ENCODE measurements at regions not wholly inside any gene's neighbourhood (a gene's known extent, or its start where the extent isn't known, plus 50 kb on each side); places are given as distances from the start of the nearest gene placed in this dataset.

GRCh38 chr2:11032396-11032795 is 120.7 kb downstream of the KCNF1 start:
- Histone ChIP-seq H3K4me3 (ENCODE audit: severe bottlenecking) (no peak overlapping the region), H3K36me3 (ENCODE audit: low read depth) (no peaks in the 10 kb centered on the region), H3K4me1 (ENCODE audit: insufficient read depth, poor library complexity, severe bottlenecking) (no peaks in the 10 kb centered on the region), H3K27ac (ENCODE audit: poor library complexity, severe bottlenecking) (no peak overlapping the region), H3K9me3 (ENCODE audit: severe bottlenecking) (no peaks in the 10 kb centered on the region), H3K27me3 (ENCODE audit: insufficient read depth, poor library complexity, severe bottlenecking) (peaks cover 16% of the 10 kb centered on the region)
- DNase-seq (ENCODE audit: low spot score) (no peak), ATAC-seq (ENCODE audit: low read depth) (no peak)
- TF ChIP-seq CTCF (IDR thresholded peaks at IDR 0.05; ENCODE audit: poor library complexity, severe bottlenecking): no peak

GRCh38 chr2:11033114-11033513 is 121.4 kb downstream of the KCNF1 start:
- H3K4me1 ChIP-seq (ENCODE audit: insufficient read depth, poor library complexity, severe bottlenecking): no peaks in the 10 kb centered on the region
- ATAC-seq (ENCODE audit: low read depth): no peak
- DNase-seq (ENCODE audit: low spot score): no peak
- H3K27me3 ChIP-seq (ENCODE audit: insufficient read depth, poor library complexity, severe bottlenecking): peaks cover 16% of the 10 kb centered on the region
- H3K9me3 ChIP-seq (ENCODE audit: severe bottlenecking): peaks cover 1% of the 10 kb centered on the region
- no peak overlapping the region for H3K27ac ChIP-seq (ENCODE audit: poor library complexity, severe bottlenecking)
- no peak for TF ChIP-seq CTCF (IDR thresholded peaks at IDR 0.05; ENCODE audit: poor library complexity, severe bottlenecking)
- no peak overlapping the region for H3K4me3 ChIP-seq (ENCODE audit: severe bottlenecking)
- H3K36me3 ChIP-seq (ENCODE audit: low read depth): no peaks in the 10 kb centered on the region

GRCh38 chr2:11038641-11039040 is 116.6 kb upstream of the SLC66A3 start:
- H3K4me1 ChIP-seq (ENCODE audit: insufficient read depth, poor library complexity, severe bottlenecking): no peaks in the 10 kb centered on the region
- ATAC-seq (ENCODE audit: low read depth) (no peak), DNase-seq (ENCODE audit: low spot score) (no peak)
- H3K9me3 ChIP-seq (ENCODE audit: severe bottlenecking): peaks cover 12% of the 10 kb centered on the region
- no peak overlapping the region for H3K4me3 ChIP-seq (ENCODE audit: severe bottlenecking)
- H3K27ac ChIP-seq (ENCODE audit: poor library complexity, severe bottlenecking): no peak overlapping the region
- H3K36me3 ChIP-seq (ENCODE audit: low read depth): no peaks in the 10 kb centered on the region
- H3K27me3 ChIP-seq (ENCODE audit: insufficient read depth, poor library complexity, severe bottlenecking): no peaks in the 10 kb centered on the region
- no peak for TF ChIP-seq CTCF (IDR thresholded peaks at IDR 0.05; ENCODE audit: poor library complexity, severe bottlenecking)

- Histone ChIP-seq H3K27ac (ENCODE audit: poor library complexity, severe bottlenecking) (no peak overlapping the region), H3K4me1 (ENCODE audit: insufficient read depth, poor library complexity, severe bottlenecking) (no peaks in the 10 kb centered on the region), H3K27me3 (ENCODE audit: insufficient read depth, poor library complexity, severe bottlenecking) (no peaks in the 10 kb centered on the region), H3K36me3 (ENCODE audit: low read depth) (no peaks in the 10 kb centered on the region), H3K9me3 (ENCODE audit: severe bottlenecking) (peaks cover 12% of the 10 kb centered on the region), H3K4me3 (ENCODE audit: severe bottlenecking) (no peak overlapping the region)
- ATAC-seq (ENCODE audit: low read depth) (no peak), DNase-seq (ENCODE audit: low spot score) (no peak)
- TF ChIP-seq CTCF (IDR thresholded peaks at IDR 0.05; ENCODE audit: poor library complexity, severe bottlenecking): no peak
These were observed 114.3 kb upstream of the SLC66A3 start for GRCh38 chr2:11040992-11041391.

GRCh38 chr2:11042841-11043240 is 112.4 kb upstream of the SLC66A3 start:
- Histone ChIP-seq H3K36me3 (ENCODE audit: low read depth) (no peaks in the 10 kb centered on the region), H3K27ac (ENCODE audit: poor library complexity, severe bottlenecking) (no peak overlapping the region), H3K4me1 (ENCODE audit: insufficient read depth, poor library complexity, severe bottlenecking) (no peaks in the 10 kb centered on the region), H3K4me3 (ENCODE audit: severe bottlenecking) (no peak overlapping the region), H3K9me3 (ENCODE audit: severe bottlenecking) (peaks cover 12% of the 10 kb centered on the region), H3K27me3 (ENCODE audit: insufficient read depth, poor library complexity, severe bottlenecking) (no peaks in the 10 kb centered on the region)
- DNase-seq (ENCODE audit: low spot score): no peak
- no peak for TF ChIP-seq CTCF (IDR thresholded peaks at IDR 0.05; ENCODE audit: poor library complexity, severe bottlenecking)
- no peak for ATAC-seq (ENCODE audit: low read depth)

Measured in RWPE2 (cell line).